Esophagus mucosa (tissue), 1 donor: ENCODE measurements at regions not wholly inside any gene's neighbourhood (a gene's known extent, or its start where the extent isn't known, plus 50 kb on each side); places are given as distances from the start of the nearest gene placed in this dataset.
"Not testable (repeated sequence)": the region's sequence is repeated elsewhere in the genome, so short reads cannot be mapped to it uniquely, and the experiment has no call there.

Experiments used
- ATAC-seq: fragments of 200-7000 bp; cut with Tn5 transposase; one replicate; pipeline ENCODE4 v1.9.1; 2020
- donor health status: DM: yes; HTN: yes; CAD: no.

GRCh38 chr10:114732931-114733330 lies 74.9 kb upstream of the ABLIM1 start:
- ATAC-seq, result no peak

- no peak for ATAC-seq
These were observed 77.9 kb upstream of the ABLIM1 start for GRCh38 chr10:114735946-114736345.

- no peak for ATAC-seq
These were observed 77.9 kb upstream of the FHIP2A start for GRCh38 chr10:114743521-114744231.

- ATAC-seq, result no peak
These were observed 75.0 kb upstream of the FHIP2A start for GRCh38 chr10:114746531-114746930.

GRCh38 chr10:114748241-114748640 lies 73.3 kb upstream of the FHIP2A start:
- no peak for ATAC-seq

- ATAC-seq, result no peak
These were observed 72.6 kb upstream of the FHIP2A start for GRCh38 chr10:114749014-114749413.

- ATAC-seq, result no peak
These were observed 72.1 kb upstream of the FHIP2A start for GRCh38 chr10:114749510-114749909.

GRCh38 chr10:114751856-114752255 lies 69.7 kb upstream of the FHIP2A start:
- peak; percentile 32 for ATAC-seq

- not testable (repeated sequence) for ATAC-seq
These were observed 69.0 kb upstream of the FHIP2A start for GRCh38 chr10:114752570-114752969.

GRCh38 chr10:114753126-114753525 lies 68.5 kb upstream of the FHIP2A start:
- ATAC-seq, result no peak

GRCh38 chr10:114754445-114755320 lies 66.9 kb upstream of the FHIP2A start:
- no peak for ATAC-seq

- ATAC-seq, result no peak
These were observed 66.0 kb upstream of the FHIP2A start for GRCh38 chr10:114755537-114755936.

GRCh38 chr10:114758331-114758730 lies 63.2 kb upstream of the FHIP2A start:
- ATAC-seq, result no peak

- no peak for ATAC-seq
These were observed 60.1 kb upstream of the FHIP2A start for GRCh38 chr10:114761205-114762193.

- ATAC-seq, result no peak
These were observed 58.8 kb upstream of the FHIP2A start for GRCh38 chr10:114762811-114763210.

GRCh38 chr10:114764656-114765055 lies 56.9 kb upstream of the FHIP2A start:
- ATAC-seq, result no peak

- peak; percentile 37 for ATAC-seq
These were observed 55.1 kb upstream of the FHIP2A start for GRCh38 chr10:114766470-114766869.

- peak; percentile 67 for ATAC-seq
These were observed 54.2 kb upstream of the FHIP2A start for GRCh38 chr10:114767101-114767985.

GRCh38 chr10:114767986-114768821 lies 53.4 kb upstream of the FHIP2A start:
- ATAC-seq, result peak; percentile 48

- ATAC-seq, result no peak
These were observed 51.6 kb upstream of the FHIP2A start for GRCh38 chr10:114770009-114770408.

GRCh38 chr10:114771157-114771556 lies 50.4 kb upstream of the FHIP2A start:
- no peak for ATAC-seq
